GM21526 (cell line): ENCODE measurements at regions not wholly inside any gene's neighbourhood (a gene's known extent, or its start where the extent isn't known, plus 50 kb on each side); places are given as distances from the start of the nearest gene placed in this dataset.
A peak's percentile ranks its signal among the peaks of the same experiment; 100 is the strongest.
"Not testable (repeated sequence)": the region's sequence is repeated elsewhere in the genome, so short reads cannot be mapped to it uniquely, and the experiment has no call there.

Experiments used
- ATAC-seq: cut with Tn5 transposase; IDR thresholded peaks from one replicate; pipeline ENCODE4 v1.9.1; 2021; ENCODE audit warnings: moderate library complexity; ENCODE audit not compliant: unreplicated experiment, low FRiP score

- ATAC-seq = peak; percentile 93
These were observed 115.7 kb downstream of the MYCN start for GRCh38 chr2:16055848-16056580.

GRCh38 chr2:16053437-16054257, 113.3 kb downstream of the MYCN start:
- no peak for ATAC-seq

GRCh38 chr2:16052571-16053052, 112.3 kb downstream of the MYCN start:
- ATAC-seq = not testable (repeated sequence)

GRCh38 chr2:16051841-16052564, 111.7 kb downstream of the MYCN start:
- ATAC-seq = no peak

GRCh38 chr2:16050908-16051489, 110.6 kb downstream of the MYCN start:
- no peak for ATAC-seq

GRCh38 chr2:16050261-16050907, 110.0 kb downstream of the MYCN start:
- ATAC-seq = no peak

GRCh38 chr2:16049406-16049805, 109.1 kb downstream of the MYCN start:
- ATAC-seq = no peak

- ATAC-seq = no peak
These were observed 108.1 kb downstream of the MYCN start for GRCh38 chr2:16048466-16048865.

- ATAC-seq = no peak
These were observed 107.4 kb downstream of the MYCN start for GRCh38 chr2:16047701-16048100.

- no peak for ATAC-seq
These were observed 106.3 kb downstream of the MYCN start for GRCh38 chr2:16046649-16047048.

- ATAC-seq = no peak
These were observed 105.5 kb downstream of the MYCN start for GRCh38 chr2:16045653-16046352.

- ATAC-seq = no peak
These were observed 104.7 kb downstream of the MYCN start for GRCh38 chr2:16044946-16045456.

- ATAC-seq = no peak
These were observed 103.3 kb downstream of the MYCN start for GRCh38 chr2:16043627-16044026.

- no peak for ATAC-seq
These were observed 102.8 kb downstream of the MYCN start for GRCh38 chr2:16043192-16043591.

- ATAC-seq = no peak
These were observed 101.9 kb downstream of the MYCN start for GRCh38 chr2:16042201-16042700.

GRCh38 chr2:16040271-16041010, 100.1 kb downstream of the MYCN start:
- no peak for ATAC-seq

GRCh38 chr2:16039823-16040222, 99.5 kb downstream of the MYCN start:
- ATAC-seq = no peak

GRCh38 chr2:16039055-16039454, 98.7 kb downstream of the MYCN start:
- ATAC-seq = no peak

GRCh38 chr2:16038621-16039020, 98.3 kb downstream of the MYCN start:
- no peak for ATAC-seq
